ENCODE measurements at regions not wholly inside any gene's neighbourhood (a gene's known extent, or its start where the extent isn't known, plus 50 kb on each side); places are given as distances from the start of the nearest gene placed in this dataset.

DNA sequence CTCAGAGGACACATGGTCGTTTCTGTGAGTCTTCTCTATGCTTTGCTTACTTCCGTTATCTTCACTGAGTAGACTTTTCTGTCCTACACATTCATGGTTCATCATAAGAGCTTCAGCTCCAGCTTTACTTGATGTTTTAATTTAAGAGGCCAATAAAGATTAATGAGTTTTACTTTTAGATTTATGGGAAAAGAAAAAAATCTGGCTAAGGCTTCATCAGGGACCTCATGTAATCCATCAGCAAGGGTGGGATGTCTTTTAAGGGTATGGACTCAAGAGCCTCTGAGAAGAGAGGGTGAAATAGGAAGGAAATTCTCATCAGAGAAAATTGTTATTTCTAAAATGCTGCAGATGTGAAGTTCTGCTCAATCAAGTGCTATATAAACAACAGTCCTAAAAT lies 963.0 kb upstream of the RAG2 start:
- no peak overlapping the region for H3K27ac ChIP-seq (ENCODE audit: low read depth, low read length)
- Mint-ChIP-seq H3K36me3 (no peaks in the 10 kb centered on the region), H3K9me3 (peaks cover 1 to 19% (median 6%) of the 10 kb centered on the region in 5 donors), H3K4me1 (no peaks in the 10 kb centered on the region), H3K27ac (no peak overlapping the region), H3K27me3 (no peaks in the 10 kb centered on the region), H3K4me3 (no peak overlapping the region)
- H3K4me1 ChIP-seq (ENCODE audit: insufficient read depth, low read length) = no peaks in the 10 kb centered on the region
- no peak overlapping the region for H3K4me3 ChIP-seq (ENCODE audit: low read length)
- no peaks in the 10 kb centered on the region for H3K36me3 ChIP-seq (ENCODE audit: insufficient read depth, low read length)
- DNase-seq = no peak
- POLR2A ChIA-PET = no interaction called here
- H3K27me3 ChIP-seq (ENCODE audit: insufficient read depth, low read length, poor library complexity, severe bottlenecking) = no peaks in the 10 kb centered on the region
- CTCF ChIA-PET = interaction anchor here (1.2 kb wide), 1 partner anchor 12 kb away, joined by 3 read pairs; no protein-coding TSS in a partner anchor
- H3K9me3 ChIP-seq (ENCODE audit: low read length) = no peaks in the 10 kb centered on the region

DNA sequence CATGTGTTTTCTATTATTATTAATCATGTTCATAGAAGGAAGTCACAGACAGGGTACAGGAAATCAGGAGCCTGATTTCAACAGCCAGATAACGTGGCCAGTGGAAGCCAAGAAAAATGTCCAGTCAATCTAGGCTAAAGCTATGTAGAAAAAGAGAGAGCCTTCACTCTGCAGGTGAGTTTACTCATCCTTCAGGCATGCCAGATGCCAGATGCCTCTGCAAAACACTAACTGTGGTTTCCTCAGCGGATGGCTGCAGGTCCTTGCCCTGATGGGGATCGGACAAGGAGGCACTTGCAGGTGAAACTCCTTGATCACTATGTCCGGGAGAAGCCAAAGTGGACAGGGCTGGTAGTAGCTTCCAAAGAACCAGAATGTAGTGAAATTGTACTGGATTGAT lies 962.3 kb upstream of the RAG2 start:
- ChIA-PET POLR2A (no interaction called here), CTCF (interaction anchor here (1.2 kb wide), 1 partner anchor 12 kb away, joined by 3 read pairs; no protein-coding TSS in a partner anchor)
- H3K9me3 Mint-ChIP-seq = peaks cover 1 to 19% (median 6%) of the 10 kb centered on the region in 5 donors
- H3K27ac ChIP-seq (ENCODE audit: low read depth, low read length) = no peak overlapping the region
- no peaks in the 10 kb centered on the region for H3K4me1 Mint-ChIP-seq
- peak in 1 of 5 donors; percentile 15 for DNase-seq
- H3K36me3 ChIP-seq (ENCODE audit: insufficient read depth, low read length) = no peaks in the 10 kb centered on the region
- no peaks in the 10 kb centered on the region for H3K4me1 ChIP-seq (ENCODE audit: insufficient read depth, low read length)
- no peaks in the 10 kb centered on the region for H3K27me3 Mint-ChIP-seq
- H3K27me3 ChIP-seq (ENCODE audit: insufficient read depth, low read length, poor library complexity, severe bottlenecking) = no peaks in the 10 kb centered on the region
- H3K4me3 Mint-ChIP-seq = no peak overlapping the region
- no peak overlapping the region for H3K4me3 ChIP-seq (ENCODE audit: low read length)
- no peaks in the 10 kb centered on the region for H3K36me3 Mint-ChIP-seq
- no peak overlapping the region for H3K27ac Mint-ChIP-seq
- no peaks in the 10 kb centered on the region for H3K9me3 ChIP-seq (ENCODE audit: low read length)

DNA sequence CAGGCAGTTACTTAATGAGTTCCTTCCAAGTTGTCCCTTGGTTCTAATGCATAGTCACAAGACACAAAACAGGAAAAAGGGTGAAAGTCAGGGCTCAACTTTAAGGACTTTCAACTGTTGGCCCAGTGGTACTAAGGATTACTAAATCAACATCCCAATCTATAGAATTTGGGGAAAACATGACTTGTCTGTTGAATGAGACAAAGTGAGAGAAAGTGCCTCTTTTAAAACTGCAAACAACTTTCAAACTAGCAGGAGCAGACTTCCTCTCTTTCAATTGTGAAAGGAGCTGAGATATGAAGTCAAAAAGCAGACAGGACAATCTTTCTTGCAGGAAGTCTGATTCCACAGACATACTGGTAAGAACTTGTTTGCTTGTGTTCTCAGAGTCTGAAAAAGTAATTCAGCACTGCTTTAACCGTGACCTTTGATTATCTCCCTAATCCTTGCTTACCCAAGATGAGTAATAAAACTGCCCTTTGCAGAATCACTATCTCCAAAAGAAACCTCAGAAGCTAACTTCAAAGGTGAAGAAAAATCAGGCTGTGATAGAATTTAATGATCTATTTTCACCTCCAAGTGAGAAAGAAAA lies 960.7 kb upstream of the RAG2 start:
- no peak for DNase-seq
- POLR2A ChIA-PET = no interaction called here
- Mint-ChIP-seq H3K36me3 (no peaks in the 10 kb centered on the region), H3K4me3 (no peak overlapping the region), H3K9me3 (peaks cover 1 to 13% (median 6%) of the 10 kb centered on the region in 5 donors), H3K4me1 (no peaks in the 10 kb centered on the region), H3K27ac (no peak overlapping the region), H3K27me3 (no peaks in the 10 kb centered on the region)
- H3K4me3 ChIP-seq (ENCODE audit: low read length) = no peak overlapping the region
- no peaks in the 10 kb centered on the region for H3K27me3 ChIP-seq (ENCODE audit: insufficient read depth, low read length, poor library complexity, severe bottlenecking)
- H3K4me1 ChIP-seq (ENCODE audit: insufficient read depth, low read length) = no peaks in the 10 kb centered on the region
- CTCF ChIA-PET = no interaction called here
- no peak overlapping the region for H3K27ac ChIP-seq (ENCODE audit: low read depth, low read length)
- no peaks in the 10 kb centered on the region for H3K9me3 ChIP-seq (ENCODE audit: low read length)
- no peaks in the 10 kb centered on the region for H3K36me3 ChIP-seq (ENCODE audit: insufficient read depth, low read length)

DNA sequence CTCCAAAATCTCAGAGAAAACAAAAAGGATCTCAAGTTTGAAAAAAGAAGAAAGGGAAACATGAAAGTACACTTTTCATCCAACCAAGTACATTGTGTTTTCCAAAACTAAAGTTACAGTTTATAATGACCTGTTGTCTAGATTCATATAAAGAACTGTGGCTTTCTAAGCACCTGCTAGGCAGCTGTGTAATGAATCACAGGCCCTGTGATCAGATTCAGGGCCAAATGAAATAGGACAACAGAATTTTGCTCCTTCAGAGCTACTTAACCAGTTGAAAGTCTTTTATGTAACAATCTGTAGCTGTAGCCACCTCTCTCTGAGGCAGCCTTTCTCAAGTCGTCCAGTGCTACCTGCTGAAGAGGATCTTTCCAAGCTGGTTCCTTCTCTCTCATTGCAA lies 960.0 kb upstream of the RAG2 start:
- H3K4me3 Mint-ChIP-seq = no peak overlapping the region
- Histone ChIP-seq H3K27ac (ENCODE audit: low read depth, low read length) (no peak overlapping the region), H3K4me3 (ENCODE audit: low read length) (no peak overlapping the region), H3K4me1 (ENCODE audit: insufficient read depth, low read length) (no peaks in the 10 kb centered on the region), H3K27me3 (ENCODE audit: insufficient read depth, low read length, poor library complexity, severe bottlenecking) (no peaks in the 10 kb centered on the region), H3K9me3 (ENCODE audit: low read length) (no peaks in the 10 kb centered on the region), H3K36me3 (ENCODE audit: insufficient read depth, low read length) (no peaks in the 10 kb centered on the region)
- no peak overlapping the region for H3K27ac Mint-ChIP-seq
- H3K27me3 Mint-ChIP-seq = no peaks in the 10 kb centered on the region
- no peak for DNase-seq
- ChIA-PET POLR2A (no interaction called here), CTCF (no interaction called here)
- H3K9me3 Mint-ChIP-seq = peaks cover 1 to 13% (median 6%) of the 10 kb centered on the region in 5 donors
- H3K4me1 Mint-ChIP-seq = no peaks in the 10 kb centered on the region
- no peaks in the 10 kb centered on the region for H3K36me3 Mint-ChIP-seq

DNA sequence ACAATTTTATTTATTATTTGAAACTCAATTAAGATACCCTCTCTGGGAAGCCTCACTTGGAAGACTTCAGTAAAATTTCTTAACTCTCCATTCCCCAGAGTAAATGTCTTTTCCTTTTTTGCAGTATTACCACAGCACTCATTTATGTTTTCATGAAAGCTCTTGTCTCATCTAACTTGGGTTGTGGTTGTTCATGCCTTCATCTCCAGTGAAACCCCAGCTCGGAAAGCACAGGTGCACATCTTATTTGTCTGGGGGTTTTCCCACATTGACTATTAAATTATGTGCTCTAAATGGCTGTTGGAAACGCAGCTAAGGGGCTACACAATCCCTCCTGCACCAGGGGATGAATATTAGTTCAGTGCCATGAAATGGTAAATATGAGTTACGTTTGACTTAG lies 954.2 kb upstream of the RAG2 start:
- ChIA-PET POLR2A (no interaction called here), CTCF (no interaction called here)
- no peaks in the 10 kb centered on the region for H3K36me3 ChIP-seq (ENCODE audit: insufficient read depth, low read length)
- H3K27me3 ChIP-seq (ENCODE audit: insufficient read depth, low read length, poor library complexity, severe bottlenecking) = no peaks in the 10 kb centered on the region
- no peaks in the 10 kb centered on the region for H3K4me1 Mint-ChIP-seq
- H3K9me3 Mint-ChIP-seq = peaks cover 2 to 26% (median 4%) of the 10 kb centered on the region in 5 donors
- no peaks in the 10 kb centered on the region for H3K9me3 ChIP-seq (ENCODE audit: low read length)
- no peaks in the 10 kb centered on the region for H3K36me3 Mint-ChIP-seq
- H3K4me3 ChIP-seq (ENCODE audit: low read length) = no peak overlapping the region
- no peaks in the 10 kb centered on the region for H3K4me1 ChIP-seq (ENCODE audit: insufficient read depth, low read length)
- H3K4me3 Mint-ChIP-seq = no peak overlapping the region
- no peak for DNase-seq
- H3K27ac ChIP-seq (ENCODE audit: low read depth, low read length) = no peak overlapping the region
- no peaks in the 10 kb centered on the region for H3K27me3 Mint-ChIP-seq
- H3K27ac Mint-ChIP-seq = no peak overlapping the region

DNA sequence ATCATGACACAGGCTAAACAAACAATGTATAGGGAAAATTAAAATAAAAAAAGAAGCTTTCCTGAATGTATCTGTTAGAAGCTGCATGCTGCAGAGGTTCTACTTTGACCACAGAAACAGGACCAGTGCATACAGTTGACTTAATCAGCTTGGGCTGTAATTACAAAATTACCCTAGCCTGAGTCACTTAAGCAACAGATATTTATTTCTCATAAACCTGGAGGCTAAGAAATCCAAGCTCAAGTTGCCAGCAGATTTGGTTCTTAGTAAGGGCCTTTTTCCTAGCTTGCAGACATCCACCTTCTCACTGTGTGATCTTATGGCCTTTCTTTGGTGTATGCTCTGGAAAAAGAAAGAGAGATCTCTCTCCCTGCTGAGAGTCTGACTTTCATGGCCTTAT lies 946.5 kb upstream of the RAG2 start:
- Mint-ChIP-seq H3K4me3 (no peak overlapping the region), H3K36me3 (peaks cover 0 to 1% (median 0%) of the 10 kb centered on the region in 3 donors), H3K27me3 (no peaks in the 10 kb centered on the region), H3K9me3 (peaks cover 4 to 31% (median 18%) of the 10 kb centered on the region in 5 donors), H3K27ac (no peak overlapping the region), H3K4me1 (no peaks in the 10 kb centered on the region)
- no peak for DNase-seq
- Histone ChIP-seq H3K4me1 (ENCODE audit: insufficient read depth, low read length) (no peaks in the 10 kb centered on the region), H3K27me3 (ENCODE audit: insufficient read depth, low read length, poor library complexity, severe bottlenecking) (no peaks in the 10 kb centered on the region), H3K36me3 (ENCODE audit: insufficient read depth, low read length) (no peaks in the 10 kb centered on the region), H3K4me3 (ENCODE audit: low read length) (no peak overlapping the region), H3K9me3 (ENCODE audit: low read length) (no peaks in the 10 kb centered on the region), H3K27ac (ENCODE audit: low read depth, low read length) (no peak overlapping the region)
- ChIA-PET POLR2A (no interaction called here), CTCF (no interaction called here)

DNA sequence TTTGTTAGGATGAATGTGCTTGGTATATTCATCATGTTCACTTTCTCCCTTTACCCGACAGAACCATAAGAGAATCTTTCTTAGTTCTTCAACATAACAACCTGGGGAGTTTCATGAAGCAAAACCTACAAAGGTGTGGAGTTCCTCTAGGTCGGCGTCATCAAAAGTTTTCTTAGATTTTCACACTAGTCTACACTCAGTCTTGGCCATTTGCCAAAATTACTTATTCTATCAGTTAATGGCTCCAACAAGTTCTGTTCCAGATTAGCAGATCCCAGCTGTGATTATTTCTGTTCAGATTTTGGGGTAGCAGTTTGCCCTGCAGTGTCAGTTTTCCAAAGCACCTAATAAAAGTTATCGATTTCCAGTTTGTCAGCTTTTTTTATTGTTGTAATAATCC lies 935.8 kb upstream of the RAG2 start:
- Mint-ChIP-seq H3K4me3 (no peak overlapping the region), H3K27me3 (no peaks in the 10 kb centered on the region), H3K9me3 (peaks cover 11 to 22% (median 16%) of the 10 kb centered on the region in 5 donors), H3K27ac (no peak overlapping the region), H3K36me3 (no peaks in the 10 kb centered on the region), H3K4me1 (no peaks in the 10 kb centered on the region)
- Histone ChIP-seq H3K27ac (ENCODE audit: low read depth, low read length) (no peak overlapping the region), H3K36me3 (ENCODE audit: insufficient read depth, low read length) (no peaks in the 10 kb centered on the region), H3K9me3 (ENCODE audit: low read length) (no peaks in the 10 kb centered on the region), H3K27me3 (ENCODE audit: insufficient read depth, low read length, poor library complexity, severe bottlenecking) (no peaks in the 10 kb centered on the region), H3K4me1 (ENCODE audit: insufficient read depth, low read length) (no peaks in the 10 kb centered on the region), H3K4me3 (ENCODE audit: low read length) (no peak overlapping the region)
- no peak for DNase-seq
- ChIA-PET CTCF (no interaction called here), POLR2A (no interaction called here)

DNA sequence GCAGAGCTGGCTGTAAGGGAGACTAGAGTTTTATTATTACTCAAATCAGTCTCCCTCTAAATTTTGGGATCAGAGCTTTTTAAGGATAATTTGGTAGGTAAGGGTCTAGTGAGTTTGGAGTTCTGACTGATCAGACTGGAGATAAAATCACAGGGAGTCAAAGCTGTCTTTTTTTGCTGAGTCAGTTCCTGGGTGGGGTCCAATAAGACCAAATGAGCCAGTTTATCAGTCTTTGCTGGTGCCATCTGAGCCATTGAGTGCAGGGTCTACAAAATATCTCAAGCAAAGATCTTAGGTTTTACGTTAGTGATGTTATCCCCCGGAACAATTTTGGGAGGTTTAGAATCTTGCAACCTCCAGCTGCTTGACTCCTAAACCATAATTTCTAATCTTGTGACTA lies 935.1 kb upstream of the RAG2 start:
- Mint-ChIP-seq H3K4me3 (no peak overlapping the region), H3K27ac (no peak overlapping the region), H3K9me3 (peaks cover 11 to 24% (median 17%) of the 10 kb centered on the region in 5 donors), H3K4me1 (no peaks in the 10 kb centered on the region), H3K27me3 (no peaks in the 10 kb centered on the region), H3K36me3 (no peaks in the 10 kb centered on the region)
- Histone ChIP-seq H3K4me1 (ENCODE audit: insufficient read depth, low read length) (no peaks in the 10 kb centered on the region), H3K36me3 (ENCODE audit: insufficient read depth, low read length) (no peaks in the 10 kb centered on the region), H3K27ac (ENCODE audit: low read depth, low read length) (no peak overlapping the region), H3K27me3 (ENCODE audit: insufficient read depth, low read length, poor library complexity, severe bottlenecking) (no peaks in the 10 kb centered on the region), H3K4me3 (ENCODE audit: low read length) (no peak overlapping the region), H3K9me3 (ENCODE audit: low read length) (no peaks in the 10 kb centered on the region)
- CTCF ChIA-PET = no interaction called here
- POLR2A ChIA-PET = no interaction called here
- DNase-seq = no peak

DNA sequence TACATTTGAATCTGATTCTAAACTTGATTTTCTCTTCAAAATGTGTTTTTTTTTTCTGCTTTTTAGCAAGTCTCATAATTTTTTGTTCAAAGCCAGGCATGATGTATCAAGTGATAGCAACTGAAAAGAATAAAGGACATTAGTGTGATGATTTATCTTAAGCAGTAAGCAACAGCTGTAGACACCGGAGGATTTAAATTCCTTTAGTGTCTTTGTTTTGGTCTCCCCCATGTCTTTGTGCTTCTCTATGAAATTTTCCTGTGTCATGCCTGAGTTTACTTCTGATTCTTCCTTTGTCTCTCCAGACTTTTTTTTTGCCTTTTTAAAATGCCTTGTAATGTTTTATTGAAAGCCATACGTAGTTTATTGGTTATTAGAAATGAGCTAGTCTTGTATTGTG lies 934.2 kb upstream of the RAG2 start:
- H3K27me3 Mint-ChIP-seq = no peaks in the 10 kb centered on the region

More for the DNA sequence above, 934.2 kb upstream of the RAG2 start:
- no peak overlapping the region for H3K4me3 ChIP-seq (ENCODE audit: low read length)
- DNase-seq = no peak
- H3K9me3 Mint-ChIP-seq = peaks cover 13 to 29% (median 18%) of the 10 kb centered on the region in 5 donors
- H3K4me1 Mint-ChIP-seq = no peaks in the 10 kb centered on the region
- H3K36me3 Mint-ChIP-seq = no peaks in the 10 kb centered on the region
- ChIA-PET CTCF (no interaction called here), POLR2A (no interaction called here)
- H3K27ac Mint-ChIP-seq = no peak overlapping the region
- H3K9me3 ChIP-seq (ENCODE audit: low read length) = no peaks in the 10 kb centered on the region
- H3K4me3 Mint-ChIP-seq = no peak overlapping the region
- no peak overlapping the region for H3K27ac ChIP-seq (ENCODE audit: low read depth, low read length)
- H3K27me3 ChIP-seq (ENCODE audit: insufficient read depth, low read length, poor library complexity, severe bottlenecking) = no peaks in the 10 kb centered on the region
- no peaks in the 10 kb centered on the region for H3K4me1 ChIP-seq (ENCODE audit: insufficient read depth, low read length)
- H3K36me3 ChIP-seq (ENCODE audit: insufficient read depth, low read length) = no peaks in the 10 kb centered on the region

Measured in CD8-positive, alpha-beta memory T cell (primary cell).